ENCODE measurements at regions not wholly inside any gene's neighbourhood (a gene's known extent, or its start where the extent isn't known, plus 50 kb on each side); places are given as distances from the start of the nearest gene placed in this dataset.
"Not testable (repeated sequence)": the region's sequence is repeated elsewhere in the genome, so short reads cannot be mapped to it uniquely, and the experiment has no call there.

GRCh38 chr10:109727436-109727835, 195.9 kb downstream of the XPNPEP1 start:
- no peak for DNase-seq

DNA sequence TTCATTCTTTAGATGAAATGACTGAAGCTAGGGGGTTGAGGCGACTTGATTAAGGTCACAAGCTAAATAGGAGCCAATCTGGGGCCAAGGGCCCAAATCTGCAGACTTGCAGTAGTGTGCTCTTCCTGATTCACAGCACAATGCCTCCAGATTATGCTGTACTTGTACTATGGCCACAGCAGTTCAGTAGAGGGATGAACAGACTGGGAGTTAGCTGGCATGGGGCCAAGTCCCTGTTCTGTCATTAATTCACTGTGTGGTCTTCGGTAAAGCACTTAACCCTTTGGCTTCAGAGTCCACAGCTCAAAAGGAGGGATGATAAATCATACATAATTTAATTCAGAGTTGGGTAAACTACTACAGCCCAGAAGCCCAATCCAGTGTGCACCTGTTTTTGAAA, 196.8 kb downstream of the XPNPEP1 start:
- DNase-seq, result no peak

GRCh38 chr10:109723305-109723704, 200.0 kb downstream of the XPNPEP1 start:
- DNase-seq, result no peak

DNA sequence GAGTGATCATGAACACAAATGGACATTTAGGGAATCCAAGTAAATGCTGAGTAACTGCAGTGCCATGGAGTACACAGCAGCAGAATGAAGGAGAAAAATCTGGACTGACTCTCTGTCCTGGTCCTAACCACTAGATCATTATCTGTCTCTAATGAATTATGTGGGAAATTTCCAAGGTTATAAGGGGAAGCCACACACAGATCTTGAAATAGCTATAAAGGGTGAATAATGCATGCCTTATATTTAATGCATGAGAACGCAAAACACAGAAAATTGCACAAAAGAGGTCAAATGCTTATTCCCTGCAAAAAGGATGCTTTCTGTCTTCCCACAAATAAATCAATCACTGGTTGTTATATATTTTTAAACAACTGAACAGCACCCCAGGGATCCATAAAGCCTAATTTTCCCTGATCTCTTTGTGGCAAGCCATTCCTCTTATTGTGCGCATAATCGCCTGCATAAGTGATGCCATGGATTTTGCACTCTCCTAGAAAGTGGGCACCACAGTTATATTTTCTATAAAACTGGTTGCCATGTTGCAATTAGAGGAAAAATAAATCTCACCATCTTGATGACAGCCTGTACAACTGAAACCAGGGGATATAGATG, 201.8 kb downstream of the XPNPEP1 start:
- DNase-seq, result no peak

- no peak for DNase-seq
These were observed 217.2 kb downstream of the XPNPEP1 start for GRCh38 chr10:109706026-109706560.

DNA sequence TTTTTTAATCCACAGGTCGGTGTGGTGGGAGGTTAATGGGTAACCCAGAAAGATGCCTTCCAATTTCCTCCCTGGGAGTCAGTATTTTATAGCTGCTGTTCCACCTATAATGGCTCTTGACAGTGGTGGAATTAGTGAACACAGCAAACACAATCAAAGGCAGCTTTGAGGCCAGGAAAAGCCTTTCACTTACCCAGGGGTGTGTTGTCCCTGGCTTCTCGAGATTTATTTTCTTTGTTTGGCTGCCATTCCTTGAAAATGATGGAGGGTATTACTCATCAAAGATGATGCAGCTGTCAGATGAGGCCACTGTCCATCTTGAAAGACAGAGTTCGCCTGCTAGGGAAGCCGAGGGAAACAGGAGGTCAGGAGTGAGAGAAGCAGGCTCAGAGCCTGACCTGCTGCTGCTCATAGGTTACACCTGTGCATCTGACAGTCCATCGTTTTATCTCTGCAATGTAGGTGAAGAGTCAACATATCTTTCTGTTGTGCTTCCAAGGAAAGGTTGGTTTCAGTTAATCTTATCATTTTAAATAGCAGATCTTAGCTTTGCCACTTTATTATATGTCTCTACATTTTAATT, 221.6 kb downstream of the XPNPEP1 start:
- no peak for DNase-seq

DNA sequence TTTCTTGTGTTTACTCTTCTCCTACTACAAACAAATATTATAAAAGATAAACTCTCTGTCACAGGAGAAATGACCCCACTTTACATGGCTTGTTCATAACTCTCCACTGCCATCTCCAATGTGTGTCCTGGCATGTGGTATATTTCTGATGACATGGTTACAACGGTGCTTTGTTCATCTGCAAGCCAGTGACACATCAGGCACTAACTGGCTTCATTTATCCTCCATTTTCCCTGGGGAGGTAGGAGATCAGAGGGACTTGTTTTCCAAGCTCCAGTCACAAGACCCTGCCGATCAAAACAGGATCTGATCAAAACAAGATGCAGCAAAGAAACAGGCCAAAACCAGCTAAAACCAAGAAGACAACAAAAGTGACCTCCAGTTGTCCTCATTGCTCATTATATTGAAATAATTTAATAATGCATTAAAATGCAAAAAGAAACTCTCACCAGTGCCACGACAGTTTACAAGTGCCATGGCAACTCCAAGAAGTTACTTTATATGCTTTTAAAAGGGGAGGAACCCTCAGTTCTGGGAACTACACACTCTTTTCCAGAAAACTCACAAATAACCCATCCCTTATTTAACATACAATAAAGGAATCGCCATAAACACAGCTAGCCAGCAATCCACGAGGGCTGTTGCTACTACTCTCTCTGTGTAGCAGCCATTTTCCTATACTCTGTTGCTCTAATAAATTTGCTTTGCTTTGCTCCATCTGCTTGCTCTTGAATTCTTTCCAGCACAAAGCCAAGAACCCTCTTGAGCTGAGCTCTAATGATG, 224.2 kb downstream of the XPNPEP1 start:
- DNase-seq, result no peak

GRCh38 chr10:109698086-109698485, 225.2 kb downstream of the XPNPEP1 start:
- DNase-seq, result no peak

DNA sequence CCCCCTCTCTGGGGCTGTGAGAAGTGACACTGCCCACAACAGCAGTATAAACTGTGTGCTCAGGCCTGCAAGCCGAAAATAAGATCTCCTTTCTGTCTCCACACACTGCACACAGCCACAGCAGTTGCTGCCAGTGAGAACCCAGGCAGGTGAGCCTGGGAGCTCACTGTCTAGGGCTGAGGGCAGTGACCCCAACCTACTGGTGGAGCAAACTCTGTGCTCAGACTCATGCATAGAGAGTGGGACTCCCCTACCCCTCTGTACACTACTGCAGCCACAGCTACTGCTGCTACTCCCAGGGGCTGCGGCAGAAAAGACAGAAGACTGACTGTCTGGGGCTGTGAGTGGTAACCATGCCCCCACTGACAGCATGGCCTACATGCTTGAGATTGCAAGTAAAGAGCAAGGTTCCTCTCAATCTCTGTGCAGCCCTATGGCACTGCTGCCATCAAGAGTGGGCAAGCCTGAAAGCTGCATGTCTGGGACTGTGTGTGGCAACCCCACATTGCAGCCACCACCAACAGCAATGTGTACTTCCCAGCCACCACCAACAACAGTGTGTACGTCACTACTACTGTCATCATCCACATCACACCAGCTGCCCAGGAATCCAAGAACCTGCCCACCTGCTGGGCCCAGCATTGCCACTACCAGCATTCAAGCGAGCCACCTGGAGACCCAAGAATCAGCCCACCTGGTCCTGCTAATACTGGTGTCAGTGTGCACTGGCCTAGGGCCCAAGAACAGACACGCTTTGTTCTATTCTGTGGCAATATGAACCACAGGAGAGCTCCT, 226.1 kb downstream of the XPNPEP1 start:
- DNase-seq, result no peak

- DNase-seq, result no peak
These were observed 226.8 kb downstream of the XPNPEP1 start for GRCh38 chr10:109696462-109696861.

DNA sequence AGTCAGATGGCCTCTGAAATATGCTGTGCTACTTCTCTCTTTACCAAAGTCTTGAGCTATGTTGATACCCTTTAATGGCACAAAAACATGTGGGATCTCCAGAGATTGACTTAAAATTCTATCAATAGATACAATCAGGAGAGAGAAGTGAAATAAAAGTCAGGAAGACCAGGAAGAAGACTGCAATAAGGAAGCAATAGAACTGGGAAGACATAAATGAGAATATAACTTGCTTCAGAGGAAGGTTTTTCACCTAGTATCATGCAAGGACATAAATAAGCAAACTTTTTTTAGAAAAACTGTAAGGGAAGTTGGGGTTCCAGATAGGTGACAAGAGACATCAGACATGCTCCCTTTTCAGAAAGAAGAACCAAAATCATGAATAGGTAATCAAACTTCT, 227.3 kb downstream of the XPNPEP1 start:
- DNase-seq, result no peak

DNA sequence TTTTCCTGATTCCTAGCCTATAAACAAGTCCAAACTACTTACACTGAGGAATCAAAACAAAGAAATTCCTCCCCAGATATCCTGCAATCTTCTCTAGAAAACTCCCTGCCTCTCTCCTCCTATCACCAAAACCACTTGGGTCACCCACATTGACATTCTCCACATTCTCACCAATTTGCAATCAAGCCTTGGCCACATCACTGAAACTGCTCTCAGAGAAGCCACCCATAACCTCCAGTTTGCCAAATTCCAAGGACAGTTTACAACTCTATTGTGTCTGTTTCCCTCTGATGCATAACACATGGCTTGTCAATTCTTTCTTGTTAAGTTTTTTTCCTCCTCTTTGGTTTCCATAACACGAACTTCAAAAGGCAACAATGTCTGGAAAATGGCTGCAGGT, 233.5 kb downstream of the XPNPEP1 start:
- DNase-seq, result no peak

DNA sequence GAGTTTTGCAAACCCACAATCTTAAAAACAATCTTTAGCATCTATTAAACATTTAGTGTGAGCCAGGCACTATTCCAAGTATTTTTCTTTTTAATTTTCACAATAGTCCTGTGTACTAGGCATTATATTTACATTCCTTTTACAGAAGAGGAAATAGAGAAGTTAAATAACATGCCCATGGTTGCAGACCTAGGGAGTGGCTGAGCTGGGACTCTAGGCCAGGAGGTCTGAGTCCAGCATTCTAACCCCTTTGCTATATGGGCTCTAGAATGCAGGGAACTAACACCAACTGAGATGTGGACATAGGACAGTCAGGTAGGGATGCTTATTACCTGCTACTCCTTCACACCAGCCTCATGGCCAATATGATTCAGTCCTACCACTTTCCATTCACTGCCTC, 243.8 kb downstream of the XPNPEP1 start:
- no peak for DNase-seq

DNA sequence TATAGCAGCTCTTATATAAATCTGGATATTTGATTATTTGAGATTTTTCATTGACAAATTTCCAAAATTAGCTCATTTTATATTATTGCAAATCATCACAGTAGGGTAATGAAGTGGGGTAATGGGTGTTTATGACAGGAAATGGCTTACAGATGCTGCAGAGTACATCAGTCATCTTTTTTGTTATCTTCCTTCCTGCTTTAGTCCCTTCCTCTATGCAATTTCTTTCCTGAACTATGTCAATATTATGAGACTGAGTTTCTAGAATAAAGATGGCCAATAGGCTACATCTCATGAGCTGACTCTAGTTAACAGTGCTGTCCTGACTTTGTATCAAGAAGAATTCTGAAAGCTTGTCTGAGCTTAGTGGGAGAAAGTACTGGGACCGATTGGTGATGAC, 244.5 kb downstream of the XPNPEP1 start:
- DNase-seq, result no peak

- DNase-seq, result no peak
These were observed 246.6 kb downstream of the XPNPEP1 start for GRCh38 chr10:109676703-109677102.

GRCh38 chr10:109668703-109669102, 254.6 kb downstream of the XPNPEP1 start:
- no peak for DNase-seq

- DNase-seq, result no peak
These were observed 255.1 kb downstream of the XPNPEP1 start for GRCh38 chr10:109668154-109668665.

- DNase-seq, result no peak
These were observed 258.0 kb downstream of the XPNPEP1 start for GRCh38 chr10:109665321-109665720.

- DNase-seq, result no peak
These were observed 258.8 kb downstream of the XPNPEP1 start for GRCh38 chr10:109664554-109664953.

DNA sequence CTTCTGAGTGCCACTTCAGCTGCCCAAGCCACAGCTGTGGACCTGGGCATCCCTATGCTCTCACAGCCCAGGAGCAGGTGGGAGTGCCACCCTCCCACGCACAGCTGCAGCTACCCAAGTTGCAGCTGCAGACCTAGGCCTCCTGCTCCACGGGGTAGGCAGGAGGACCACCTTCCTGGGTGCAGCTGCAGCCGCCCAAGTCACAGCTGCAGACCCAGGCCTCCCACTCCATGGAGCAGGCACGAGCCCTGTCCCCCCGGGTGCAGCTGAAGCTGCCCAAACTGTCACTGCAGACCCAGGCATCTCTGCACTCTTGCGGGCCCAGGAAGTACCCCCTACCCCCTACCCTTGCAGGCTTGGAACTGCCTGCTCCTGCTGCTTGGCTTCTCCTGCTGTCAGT, 260.2 kb downstream of the XPNPEP1 start:
- DNase-seq, result no peak

DNA sequence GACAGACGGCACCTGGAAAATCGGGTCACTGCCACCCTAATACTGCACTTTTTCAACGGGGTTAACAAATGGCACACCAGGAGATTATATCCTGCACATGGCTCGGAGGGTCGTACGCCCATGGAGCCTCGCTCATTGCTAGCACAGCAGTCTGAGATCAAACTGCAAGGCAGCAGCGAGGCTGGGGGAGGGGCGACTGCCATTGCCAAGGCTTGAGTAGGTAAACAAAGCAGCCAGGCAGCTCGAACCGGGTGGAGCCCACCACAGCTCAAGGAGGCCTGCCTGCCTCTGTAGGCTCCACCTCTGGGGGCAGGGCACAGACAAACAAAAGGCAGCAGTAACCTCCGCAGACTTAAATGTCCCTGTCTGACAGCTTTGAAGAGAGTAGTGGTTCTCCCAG, 270.7 kb downstream of the XPNPEP1 start:
- DNase-seq, result not testable (repeated sequence)

DNA sequence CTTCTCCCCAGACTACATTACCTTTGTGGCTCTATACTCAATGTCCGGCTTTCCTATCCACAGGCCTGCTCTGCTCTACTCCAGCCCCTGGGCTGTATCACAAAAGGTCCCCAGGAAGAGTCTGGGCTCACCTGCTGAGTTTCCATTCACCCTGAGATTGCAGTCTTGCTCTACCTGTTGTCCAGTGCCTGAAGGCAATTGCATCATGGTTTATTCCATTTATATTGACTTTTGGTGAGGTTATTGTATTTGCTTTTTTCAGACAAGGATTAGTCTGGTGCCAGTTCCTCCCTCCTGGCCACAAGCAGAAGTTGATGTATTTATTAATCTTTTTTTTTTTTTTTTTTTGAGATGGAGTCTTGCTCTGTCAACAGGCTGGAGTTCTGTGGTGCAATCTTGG, 273.1 kb downstream of the XPNPEP1 start:
- DNase-seq, result no peak

- DNase-seq, result no peak
These were observed 275.7 kb downstream of the XPNPEP1 start for GRCh38 chr10:109647627-109648026.
